Uterus (tissue), 2 donors: ENCODE measurements at regions not wholly inside any gene's neighbourhood (a gene's known extent, or its start where the extent isn't known, plus 50 kb on each side); places are given as distances from the start of the nearest gene placed in this dataset.
"Not testable (repeated sequence)": the region's sequence is repeated elsewhere in the genome, so short reads cannot be mapped to it uniquely, and the experiment has no call there.

Experiments
- CTCF ChIP-seq, 4 experiments: fragments of 200-600 bp in 2 of 4; fragments of 450-650 bp in 2 of 4; sonication (generic) in 2 of 4; IDR thresholded peaks; one replicate each; pipeline ENCODE4 v1.5.1; 2016 to 2019; ENCODE audit warnings: antibody characterized with exemption in 4 of 4, mild to moderate bottlenecking in 2 of 4, moderate library complexity in 1 of 4
- POLR2A ChIP-seq, 2 donors: fragments of 450-650 bp; IDR thresholded peaks; one replicate each; pipeline ENCODE4 v1.6.1; 2016; ENCODE audit warnings: antibody characterized with exemption in 2 of 2, mild to moderate bottlenecking in 1 of 2, moderate library complexity in 1 of 2

GRCh38 chr4:42288876-42289275 is 108.4 kb upstream of the SHISA3 start:
- TF ChIP-seq CTCF, POLR2A (IDR thresholded peaks at IDR 0.05): not testable (repeated sequence)
